ENCODE measurements at regions not wholly inside any gene's neighbourhood (a gene's known extent, or its start where the extent isn't known, plus 50 kb on each side); places are given as distances from the start of the nearest gene placed in this dataset.

GRCh38 chr22:48993655-48994054, 834.0 kb downstream of the BRD1 start:
- no peak for TF ChIP-seq PATZ1 (CRISPR knock-in tag; IDR thresholded peaks at IDR 0.05; ENCODE audit: borderline replicate concordance)
- TF ChIP-seq ARNTL (CRISPR knock-in tag; IDR thresholded peaks at IDR 0.05; ENCODE audit: borderline replicate concordance, low read depth) = no peak
- no peak for TF ChIP-seq TOX (CRISPR knock-in tag; IDR thresholded peaks at IDR 0.05; ENCODE audit: borderline replicate concordance)
- no peak for TF ChIP-seq OSR1 (CRISPR knock-in tag; IDR thresholded peaks at IDR 0.05)
- no peak for TF ChIP-seq TCF4 (CRISPR knock-in tag; IDR thresholded peaks at IDR 0.05; ENCODE audit: borderline replicate concordance)
- TF ChIP-seq ZFP30 (CRISPR knock-in tag; IDR thresholded peaks at IDR 0.05) = no peak
- no peak for TF ChIP-seq ZFP3 (CRISPR knock-in tag; IDR thresholded peaks at IDR 0.05)
- no peak for TF ChIP-seq SNAI2 (CRISPR knock-in tag; IDR thresholded peaks at IDR 0.05)
- TF ChIP-seq CSRNP3 (CRISPR knock-in tag; IDR thresholded peaks at IDR 0.05) = no peak
- no peak for TF ChIP-seq ZNF8 (CRISPR knock-in tag; IDR thresholded peaks at IDR 0.05)
- TF ChIP-seq ZNF70 (CRISPR knock-in tag; IDR thresholded peaks at IDR 0.05) = no peak
- TF ChIP-seq POU6F1 (CRISPR knock-in tag; IDR thresholded peaks at IDR 0.05; ENCODE audit: borderline replicate concordance, low read depth) = no peak
- no peak for TF ChIP-seq CREB5 (CRISPR knock-in tag; IDR thresholded peaks at IDR 0.05; ENCODE audit: low read depth)
- TF ChIP-seq BACH2 (CRISPR knock-in tag; IDR thresholded peaks at IDR 0.05; ENCODE audit: borderline replicate concordance) = no peak

Data from SK-N-SH treated with all-trans-retinoic acid at 6 μM for 48 hours (cell line).